Lung (tissue), 11 donors: ENCODE measurements at regions not wholly inside any gene's neighbourhood (a gene's known extent, or its start where the extent isn't known, plus 50 kb on each side); places are given as distances from the start of the nearest gene placed in this dataset.

Experiments used
- ATAC-seq: fragments of 200-7000 bp; cut with Tn5 transposase; one replicate; pipeline ENCODE4 v1.9.1; 2020; ENCODE audit warnings: moderate number of reproducible peaks; ENCODE audit not compliant: insufficient read depth, low FRiP score
- DNase-seq, 3 donors: peaks; one replicate each; pipeline ENCODE4 v3.0.0-alpha.2; 2013 to 2017
- H3K27ac ChIP-seq, 2 donors: one replicate each; pipeline ENCODE4 v1.5.1; 2013; ENCODE audit warnings: mild to moderate bottlenecking in 2 of 2, moderate library complexity in 2 of 2, control low read depth in 1 of 2, inconsistent platforms in 1 of 2, low read depth in 1 of 2, low read length in 1 of 2
- H3K27me3 ChIP-seq, 3 donors: one replicate each; pipeline ENCODE4 v1.5.1; 2013; ENCODE audit warnings: low read length in 2 of 3; ENCODE audit not compliant: control insufficient read depth in 3 of 3, insufficient read depth in 3 of 3
- H3K36me3 ChIP-seq, 4 donors: one replicate each; pipeline ENCODE4 v1.5.1; 2013; ENCODE audit warnings: low read length in 4 of 4, mild to moderate bottlenecking in 1 of 4, moderate library complexity in 1 of 4; ENCODE audit not compliant: control insufficient read depth in 4 of 4, insufficient read depth in 4 of 4
- H3K4me1 ChIP-seq, 5 donors: one replicate each; pipeline ENCODE4 v1.5.1; 2013; ENCODE audit warnings: low read length in 5 of 5, mild to moderate bottlenecking in 2 of 5, moderate library complexity in 1 of 5; ENCODE audit not compliant: control insufficient read depth in 5 of 5, insufficient read depth in 5 of 5
- H3K4me3 ChIP-seq: one replicate; pipeline ENCODE4 v1.5.1; 2013; ENCODE audit warnings: mild to moderate bottlenecking, control low read depth, moderate library complexity
- H3K9ac ChIP-seq, 2 donors: one replicate each; pipeline ENCODE4 v1.5.1; 2013; ENCODE audit warnings: low read length in 2 of 2, control low read depth in 1 of 2; ENCODE audit not compliant: insufficient read depth in 1 of 2
- H3K9me3 ChIP-seq, 4 donors: one replicate each; pipeline ENCODE4 v1.5.1; 2013; ENCODE audit warnings: low read length in 3 of 4, mild to moderate bottlenecking in 1 of 4, moderate library complexity in 1 of 4; ENCODE audit not compliant: control insufficient read depth in 4 of 4, insufficient read depth in 3 of 4
- CTCF ChIP-seq: IDR thresholded peaks from 2 replicates; pipeline ENCODE4 v1.5.1; 2012; ENCODE audit warnings: mild to moderate bottlenecking; ENCODE audit errors: control extremely low read depth, extremely low read depth
- WGBS, 2 donors: extraction: QIAGEN DNeasy Blood & Tissue Kit; methylation state at CpG; one replicate each; pipeline ENCODE4 v1.1.7; 2013; 5-methylcytosine and 5-hydroxymethylcytosine counted together
- donor health status: control.
- donor health status: control.
- donor health status: Bipolar disorder and iron deficiency.
- donor health status: healthy.
- donor health status: DM: yes; HTN: yes; CAD: no.

GRCh38 chr15:62457100-62457499 lies 292.0 kb upstream of the C2CD4B start:
- no peak for TF ChIP-seq CTCF
- H3K9ac ChIP-seq: no peak overlapping the region
- peaks cover 0 to 13% (median 0%) of the 10 kb centered on the region in 5 donors for H3K4me1 ChIP-seq
- no peak overlapping the region for H3K4me3 ChIP-seq
- ATAC-seq: no peak
- no peaks in the 10 kb centered on the region for H3K9me3 ChIP-seq
- H3K27me3 ChIP-seq: no peaks in the 10 kb centered on the region
- DNase-seq: no peak
- 91 to 93% methylated on average over 6 of the region's 6 CpGs for WGBS, 2 donors
- H3K27ac ChIP-seq: peak overlapping the region in 1 of 2 donors; percentile 90
- peaks cover 0 to 2% (median 0%) of the 10 kb centered on the region in 4 donors for H3K36me3 ChIP-seq

DNA sequence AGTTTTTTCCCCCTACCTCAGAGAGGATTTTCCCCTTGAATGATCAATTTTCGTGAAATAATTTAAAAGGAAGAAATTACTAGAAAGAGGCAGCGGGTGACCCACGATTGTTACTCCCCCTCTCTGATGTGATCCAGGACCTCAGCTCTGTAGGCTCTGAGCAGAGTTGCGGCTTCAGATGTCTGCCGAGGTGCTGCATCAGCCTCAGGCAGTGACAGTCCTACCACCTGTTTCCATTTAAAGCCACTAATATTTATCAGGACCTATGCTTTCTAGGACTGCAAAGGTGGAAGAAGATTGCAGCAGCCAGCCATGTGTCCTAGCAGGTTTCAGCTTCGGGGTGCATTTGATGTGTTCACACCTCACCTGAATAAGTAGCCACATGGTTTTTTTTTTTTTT lies 294.8 kb upstream of the C2CD4B start:
- Histone ChIP-seq H3K4me1 (peaks cover 0 to 7% (median 4%) of the 10 kb centered on the region in 5 donors), H3K27ac (no peak overlapping the region), H3K9ac (no peak overlapping the region), H3K4me3 (no peak overlapping the region), H3K9me3 (no peaks in the 10 kb centered on the region), H3K36me3 (peaks cover 0 to 2% (median 0%) of the 10 kb centered on the region in 4 donors), H3K27me3 (no peaks in the 10 kb centered on the region)
- no peak for TF ChIP-seq CTCF
- no peak for ATAC-seq
- no peak for DNase-seq
- WGBS, 2 donors: 87 to 93% methylated on average over 6 of the region's 6 CpGs

- Histone ChIP-seq H3K4me1 (peaks cover 0 to 15% (median 10%) of the 10 kb centered on the region in 5 donors), H3K27ac (no peak overlapping the region), H3K9ac (no peak overlapping the region), H3K9me3 (no peaks in the 10 kb centered on the region), H3K27me3 (no peaks in the 10 kb centered on the region), H3K4me3 (no peak overlapping the region), H3K36me3 (no peaks in the 10 kb centered on the region)
- no peak for ATAC-seq
- TF ChIP-seq CTCF: no peak
- WGBS, 2 donors: 49 to 67% methylated on average over 1 of the region's 1 CpG
- DNase-seq: no peak
Measured at GRCh38 chr15:62462268-62462667, 297.2 kb upstream of the C2CD4B start.

DNA sequence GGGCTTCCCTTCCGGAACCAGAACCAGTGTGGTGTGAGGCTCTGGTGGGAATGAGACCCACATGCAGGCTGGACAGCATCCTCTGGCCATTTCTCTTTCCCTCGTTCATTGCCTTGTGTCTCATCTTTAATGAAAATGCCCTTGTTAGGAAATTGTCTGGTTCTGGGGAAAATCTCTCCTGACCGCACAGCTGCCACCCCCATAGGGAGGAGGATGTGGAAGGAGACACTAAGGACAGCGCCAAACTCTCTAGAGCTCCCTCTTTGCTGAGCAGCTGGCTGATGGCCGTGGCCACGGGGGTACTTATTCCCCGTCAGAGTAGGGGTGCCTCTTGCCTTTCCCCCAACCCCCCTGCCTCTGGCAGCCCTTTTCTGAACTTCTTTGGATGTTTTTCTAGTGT lies 297.6 kb upstream of the C2CD4B start:
- ATAC-seq (no peak), DNase-seq (no peak)
- Histone ChIP-seq H3K27ac (no peak overlapping the region), H3K4me1 (peaks cover 0 to 15% (median 10%) of the 10 kb centered on the region in 5 donors), H3K36me3 (no peaks in the 10 kb centered on the region), H3K4me3 (no peak overlapping the region), H3K27me3 (no peaks in the 10 kb centered on the region), H3K9me3 (no peaks in the 10 kb centered on the region), H3K9ac (no peak overlapping the region)
- WGBS, 2 donors: 75 to 78% methylated on average over 7 of the region's 7 CpGs
- TF ChIP-seq CTCF: no peak
